GM19023 (cell line): ENCODE measurements at regions not wholly inside any gene's neighbourhood (a gene's known extent, or its start where the extent isn't known, plus 50 kb on each side); places are given as distances from the start of the nearest gene placed in this dataset.

Source experiments
- ATAC-seq: cut with Tn5 transposase; IDR thresholded peaks from one replicate; pipeline ENCODE4 v1.9.1; 2021; ENCODE audit warnings: mild to moderate bottlenecking, moderate library complexity; ENCODE audit not compliant: unreplicated experiment

- ATAC-seq, result no peak
Measured at GRCh38 chr2:9681427-9681817, 50.6 kb upstream of the YWHAQ start.

GRCh38 chr2:9685637-9686036 lies 54.8 kb upstream of the YWHAQ start:
- ATAC-seq, result no peak

- ATAC-seq, result no peak
Measured at GRCh38 chr2:9686061-9686460, 55.3 kb upstream of the YWHAQ start.

GRCh38 chr2:9690252-9690651 lies 59.5 kb upstream of the YWHAQ start:
- ATAC-seq, result no peak

- ATAC-seq, result no peak
Measured at GRCh38 chr2:9690716-9691498, 60.1 kb upstream of the YWHAQ start.

GRCh38 chr2:9692456-9693195 lies 61.8 kb upstream of the YWHAQ start:
- no peak for ATAC-seq

- ATAC-seq, result no peak
Measured at GRCh38 chr2:9693196-9693491, 62.3 kb upstream of the YWHAQ start.

- no peak for ATAC-seq
Measured at GRCh38 chr2:9693646-9694045, 62.8 kb upstream of the YWHAQ start.

GRCh38 chr2:9694661-9695234 lies 64.0 kb upstream of the YWHAQ start:
- ATAC-seq, result no peak

GRCh38 chr2:9695941-9696340 lies 65.1 kb upstream of the YWHAQ start:
- no peak for ATAC-seq

GRCh38 chr2:9696731-9697130 lies 65.9 kb upstream of the YWHAQ start:
- no peak for ATAC-seq

- ATAC-seq, result no peak
Measured at GRCh38 chr2:9697909-9698308, 67.1 kb upstream of the YWHAQ start.

GRCh38 chr2:9699139-9700108 lies 68.6 kb upstream of the YWHAQ start:
- ATAC-seq, result no peak

- no peak for ATAC-seq
Measured at GRCh38 chr2:9700109-9700495, 69.3 kb upstream of the YWHAQ start.

- ATAC-seq, result no peak
Measured at GRCh38 chr2:9702604-9703084, 71.8 kb upstream of the YWHAQ start.

GRCh38 chr2:9703085-9703678 lies 72.4 kb upstream of the YWHAQ start:
- ATAC-seq, result no peak

- ATAC-seq, result no peak
Measured at GRCh38 chr2:9703701-9704221, 73.0 kb upstream of the YWHAQ start.

GRCh38 chr2:9704600-9704999 lies 73.8 kb upstream of the YWHAQ start:
- no peak for ATAC-seq

- no peak for ATAC-seq
Measured at GRCh38 chr2:9705196-9705595, 74.4 kb upstream of the YWHAQ start.

- no peak for ATAC-seq
Measured at GRCh38 chr2:9707008-9707407, 76.2 kb upstream of the YWHAQ start.
